Thyroid gland (tissue), 4 donors: ENCODE measurements at regions not wholly inside any gene's neighbourhood (a gene's known extent, or its start where the extent isn't known, plus 50 kb on each side); places are given as distances from the start of the nearest gene placed in this dataset.

Experiments used
- DNase-seq, 2 donors: peaks; one replicate each; pipeline ENCODE4 v3.0.0-alpha.2; 2019
- H3K27ac ChIP-seq, 3 donors: fragments of 200-600 bp; sonication (generic); 1 replicate in 2 of 3; 2 replicates in 1 of 3; pipeline ENCODE4 v1.5.1; 2016 to 2019; ENCODE audit warnings: mild to moderate bottlenecking in 1 of 3, moderate library complexity in 1 of 3
- H3K27me3 ChIP-seq: fragments of 200-600 bp; sonication (generic); one replicate; pipeline ENCODE4 v1.5.1; 2019
- H3K36me3 ChIP-seq, 2 donors: fragments of 200-600 bp; sonication (generic); one replicate each; pipeline ENCODE4 v1.5.1; 2016 to 2019
- H3K4me1 ChIP-seq, 2 donors: fragments of 200-600 bp; sonication (generic); one replicate each; pipeline ENCODE4 v1.5.1; 2017 to 2019
- H3K4me3 ChIP-seq, 3 donors: fragments of 200-600 bp; sonication (generic); replicated peaks in 1 of 3; 1 replicate in 2 of 3; 2 replicates in 1 of 3; pipeline ENCODE4 v1.5.1; 2016; ENCODE audit warnings: mild to moderate bottlenecking in 1 of 3
- H3K9me3 ChIP-seq: fragments of 200-600 bp; sonication (generic); one replicate; pipeline ENCODE4 v1.5.1; 2017
- CTCF ChIP-seq, 6 experiments: fragments of 200-600 bp in 3 of 6; fragments of 450-650 bp in 3 of 6; sonication (generic) in 3 of 6; IDR thresholded peaks; one replicate each; pipeline ENCODE4 v1.5.1; 2016 to 2019; ENCODE audit warnings: antibody characterized with exemption in 6 of 6, mild to moderate bottlenecking in 2 of 6, inconsistent platforms in 1 of 6, moderate library complexity in 1 of 6
- POLR2A ChIP-seq, 2 donors: fragments of 450-650 bp; IDR thresholded peaks; one replicate each; pipeline ENCODE4 v1.6.1; 2017; ENCODE audit warnings: antibody characterized with exemption in 2 of 2, mild to moderate bottlenecking in 2 of 2, moderate library complexity in 1 of 2
- WGBS, 2 donors: methylation state at CpG; one replicate each; pipeline ENCODE4 v1.1.5; 2017; 5-methylcytosine and 5-hydroxymethylcytosine counted together
- intact Hi-C: fragments of 100-400 bp; cut with DNase I; formaldehyde crosslinking; loops from one replicate; pipeline ENCODE4 v1.15.1; 2023

- Histone ChIP-seq H3K9me3 (no peaks in the 10 kb centered on the region), H3K36me3 (no peaks in the 10 kb centered on the region), H3K4me3 (no peak overlapping the region), H3K27me3 (no peaks in the 10 kb centered on the region), H3K27ac (no peak overlapping the region), H3K4me1 (no peaks in the 10 kb centered on the region)
- TF ChIP-seq POLR2A (IDR thresholded peaks at IDR 0.05) (no peak), CTCF (IDR thresholded peaks at IDR 0.05) (no peak)
- no peak for DNase-seq
- intact Hi-C loops: no loop called here
- 60 to 63% methylated on average over 3 of the region's 3 CpGs for WGBS, 2 donors
These were observed 175.7 kb downstream of the METTL4 start for GRCh38 chr18:2395427-2396161.

- WGBS, 2 donors: 78 to 80% methylated on average over 2 of the region's 2 CpGs
- Histone ChIP-seq H3K9me3 (no peaks in the 10 kb centered on the region), H3K36me3 (no peaks in the 10 kb centered on the region), H3K27ac (no peak overlapping the region), H3K4me1 (no peaks in the 10 kb centered on the region), H3K27me3 (no peaks in the 10 kb centered on the region), H3K4me3 (no peak overlapping the region)
- TF ChIP-seq POLR2A (IDR thresholded peaks at IDR 0.05) (no peak), CTCF (IDR thresholded peaks at IDR 0.05) (no peak)
- intact Hi-C loops: no loop called here
- no peak for DNase-seq
These were observed 175.2 kb downstream of the METTL4 start for GRCh38 chr18:2396162-2396505.

- H3K9me3 ChIP-seq: no peaks in the 10 kb centered on the region
- no peak overlapping the region for H3K4me3 ChIP-seq
- TF ChIP-seq CTCF (IDR thresholded peaks at IDR 0.05): no peak
- H3K4me1 ChIP-seq: no peaks in the 10 kb centered on the region
- DNase-seq: no peak
- H3K27me3 ChIP-seq: no peaks in the 10 kb centered on the region
- no peaks in the 10 kb centered on the region for H3K36me3 ChIP-seq
- intact Hi-C loops: no loop called here
- WGBS, 2 donors: 76 to 80% methylated on average over 2 of the region's 2 CpGs
- H3K27ac ChIP-seq: no peak overlapping the region
These were observed 170.6 kb downstream of the METTL4 start for GRCh38 chr18:2400701-2401196.

- DNase-seq: no peak
- H3K9me3 ChIP-seq: no peaks in the 10 kb centered on the region
- intact Hi-C loops: no loop called here
- no peaks in the 10 kb centered on the region for H3K4me1 ChIP-seq
- H3K36me3 ChIP-seq: no peaks in the 10 kb centered on the region
- TF ChIP-seq CTCF (IDR thresholded peaks at IDR 0.05) (no peak), POLR2A (IDR thresholded peaks at IDR 0.05) (no peak)
- no peaks in the 10 kb centered on the region for H3K27me3 ChIP-seq
- H3K4me3 ChIP-seq: no peak overlapping the region
- WGBS, 2 donors: 80% methylated on average over 1 of the region's 1 CpG
- H3K27ac ChIP-seq: no peak overlapping the region
These were observed 169.2 kb downstream of the METTL4 start for GRCh38 chr18:2402084-2402483.

- Histone ChIP-seq H3K4me1 (no peaks in the 10 kb centered on the region), H3K4me3 (no peak overlapping the region), H3K36me3 (no peaks in the 10 kb centered on the region), H3K27me3 (no peaks in the 10 kb centered on the region), H3K9me3 (no peaks in the 10 kb centered on the region), H3K27ac (no peak overlapping the region)
- no peak for DNase-seq
- TF ChIP-seq POLR2A (IDR thresholded peaks at IDR 0.05) (no peak), CTCF (IDR thresholded peaks at IDR 0.05) (no peak)
- intact Hi-C loops: no loop called here
- WGBS, 2 donors: 53 to 54% methylated on average over 2 of the region's 2 CpGs
These were observed 164.8 kb downstream of the METTL4 start for GRCh38 chr18:2406544-2406943.
